Neural cell (in vitro differentiated cells): ENCODE measurements at regions not wholly inside any gene's neighbourhood (a gene's known extent, or its start where the extent isn't known, plus 50 kb on each side); places are given as distances from the start of the nearest gene placed in this dataset.

Experiments used
- H2AFZ ChIP-seq: fragments of 200-600, 300-800 bp; sonication (generic), shearing (Covaris generic); 2 replicates; pipeline ENCODE4 v1.6.0; 2014; ENCODE audit warnings: low read depth, mild to moderate bottlenecking, antibody characterized with exemption, low read length, moderate library complexity
- H3F3A ChIP-seq: fragments of 200-600 bp; shearing (Covaris generic); 2 replicates; pipeline ENCODE4 v1.6.1; 2016; ENCODE audit warnings: mild to moderate bottlenecking, moderate library complexity, mixed read lengths, antibody characterized with exemption, low read length; ENCODE audit not compliant: insufficient read depth, poor library complexity, severe bottlenecking
- H3K27ac ChIP-seq: fragments of 200-600, 300-800 bp; sonication (generic), shearing (Covaris generic); 2 replicates; pipeline ENCODE4 v1.5.1; 2014; ENCODE audit warnings: mild to moderate bottlenecking, low read length, moderate library complexity
- H3K27me3 ChIP-seq: fragments of 300-800, 200-600 bp; sonication (generic), shearing (Covaris generic); 2 replicates; pipeline ENCODE4 v1.6.0; 2014; ENCODE audit warnings: mild to moderate bottlenecking, low read depth, low read length, moderate library complexity; ENCODE audit not compliant: insufficient read depth
- H3K36me3 ChIP-seq: fragments of 300-800, 200-600 bp; sonication (generic), shearing (Covaris generic); 2 replicates; pipeline ENCODE4 v1.5.1; 2014; ENCODE audit warnings: mild to moderate bottlenecking, antibody characterized with exemption, low read length, moderate library complexity; ENCODE audit not compliant: insufficient read depth
- H3K4me2 ChIP-seq: fragments of 300-800, 200-600 bp; sonication (generic), shearing (Covaris generic); 2 replicates; pipeline ENCODE4 v1.6.0; 2014; ENCODE audit warnings: mild to moderate bottlenecking, low read length
- H3K4me3 ChIP-seq: fragments of 300-800, 200-600 bp; sonication (generic), shearing (Covaris generic); 2 replicates; pipeline ENCODE4 v1.5.1; 2014; ENCODE audit warnings: mild to moderate bottlenecking, low read length, moderate library complexity
- H3K79me2 ChIP-seq: fragments of 200-600 bp; shearing (Covaris generic); replicated peaks from 2 replicates; pipeline ENCODE4 v1.6.0; 2014; ENCODE audit warnings: mild to moderate bottlenecking, low read length, moderate library complexity; ENCODE audit not compliant: insufficient read depth
- H3K9ac ChIP-seq: fragments of 300-800, 200-600 bp; sonication (generic), shearing (Covaris generic); 2 replicates; pipeline ENCODE4 v1.6.1; 2016; ENCODE audit warnings: mild to moderate bottlenecking, low read length, mixed read lengths
- H3K9me2 ChIP-seq: fragments of 200-600 bp; shearing (Covaris generic); 2 replicates; pipeline ENCODE4 v1.6.1; 2016; ENCODE audit warnings: mild to moderate bottlenecking, low read length, mixed read lengths; ENCODE audit not compliant: insufficient read depth
- H3K9me3 ChIP-seq: fragments of 200-600, 300-800 bp; sonication (generic), shearing (Covaris generic); 2 replicates; pipeline ENCODE4 v1.6.1; 2016; ENCODE audit warnings: mild to moderate bottlenecking, mixed run types, low read length, moderate library complexity, mixed read lengths
- H4K20me1 ChIP-seq: fragments of 200-600 bp; shearing (Covaris generic); 2 replicates; pipeline ENCODE4 v1.6.1; 2016; ENCODE audit warnings: mild to moderate bottlenecking, mixed run types; ENCODE audit not compliant: insufficient read depth
- CTCF ChIP-seq: fragments of 450-650 bp; IDR thresholded peaks from 2 replicates; pipeline ENCODE4 v1.5.1; 2014; ENCODE audit warnings: antibody characterized with exemption, mild to moderate bottlenecking, moderate library complexity; ENCODE audit not compliant: poor library complexity, severe bottlenecking
- EP300 ChIP-seq: fragments of 450-650 bp; conservative IDR thresholded peaks from 2 replicates; pipeline ENCODE4 v1.6.1; 2014; ENCODE audit warnings: antibody characterized with exemption, mild to moderate bottlenecking, moderate library complexity; ENCODE audit not compliant: poor library complexity, severe bottlenecking
- EZH2 ChIP-seq: fragments of 200-600, 300-800 bp; shearing (Covaris generic), sonication (generic); IDR thresholded peaks from 2 replicates; pipeline ENCODE4 v1.6.1; 2014; ENCODE audit warnings: antibody characterized with exemption, low read length, borderline replicate concordance, mild to moderate bottlenecking; ENCODE audit not compliant: insufficient read depth, poor library complexity, severe bottlenecking
- MXI1 ChIP-seq: fragments of 450-650 bp; conservative IDR thresholded peaks from 2 replicates; pipeline ENCODE4 v1.6.1; 2014; ENCODE audit warnings: antibody characterized with exemption, mild to moderate bottlenecking; ENCODE audit not compliant: poor library complexity, severe bottlenecking
- POLR2AphosphoS5 ChIP-seq: IDR thresholded peaks from 2 replicates; pipeline ENCODE4 v1.6.1; 2012
- RAD21 ChIP-seq: fragments of 450-650 bp; conservative IDR thresholded peaks from 2 replicates; pipeline ENCODE4 v1.6.1; 2014; ENCODE audit warnings: antibody characterized with exemption, mild to moderate bottlenecking, moderate library complexity
- SMC3 ChIP-seq: fragments of 450-650 bp; conservative IDR thresholded peaks from 2 replicates; pipeline ENCODE4 v1.6.1; 2014; ENCODE audit warnings: antibody characterized with exemption, mild to moderate bottlenecking, moderate library complexity; ENCODE audit not compliant: poor library complexity
- TAF1 ChIP-seq: IDR thresholded peaks from 2 replicates; pipeline ENCODE4 v1.6.1; 2012; ENCODE audit warnings: low read depth
- TF ChIP-seq, protein P1 (sequence below): IDR thresholded peaks from 2 replicates; pipeline ENCODE4 v1.6.1; 2012; ENCODE audit warnings: borderline replicate concordance

GRCh38 chr10:78727251-78727650 lies 341.5 kb upstream of the ZMIZ1 start:
- no peaks in the 10 kb centered on the region for H3F3A ChIP-seq
- no peaks in the 10 kb centered on the region for H3K9me3 ChIP-seq
- TF ChIP-seq EP300 (no peak), SMC3 (no peak), EZH2 (no peak), TAF1 (no peak), RAD21 (no peak), CTCF (no peak), MXI1 (no peak), POLR2AphosphoS5 (no peak)
- TF ChIP-seq, protein P1, sequence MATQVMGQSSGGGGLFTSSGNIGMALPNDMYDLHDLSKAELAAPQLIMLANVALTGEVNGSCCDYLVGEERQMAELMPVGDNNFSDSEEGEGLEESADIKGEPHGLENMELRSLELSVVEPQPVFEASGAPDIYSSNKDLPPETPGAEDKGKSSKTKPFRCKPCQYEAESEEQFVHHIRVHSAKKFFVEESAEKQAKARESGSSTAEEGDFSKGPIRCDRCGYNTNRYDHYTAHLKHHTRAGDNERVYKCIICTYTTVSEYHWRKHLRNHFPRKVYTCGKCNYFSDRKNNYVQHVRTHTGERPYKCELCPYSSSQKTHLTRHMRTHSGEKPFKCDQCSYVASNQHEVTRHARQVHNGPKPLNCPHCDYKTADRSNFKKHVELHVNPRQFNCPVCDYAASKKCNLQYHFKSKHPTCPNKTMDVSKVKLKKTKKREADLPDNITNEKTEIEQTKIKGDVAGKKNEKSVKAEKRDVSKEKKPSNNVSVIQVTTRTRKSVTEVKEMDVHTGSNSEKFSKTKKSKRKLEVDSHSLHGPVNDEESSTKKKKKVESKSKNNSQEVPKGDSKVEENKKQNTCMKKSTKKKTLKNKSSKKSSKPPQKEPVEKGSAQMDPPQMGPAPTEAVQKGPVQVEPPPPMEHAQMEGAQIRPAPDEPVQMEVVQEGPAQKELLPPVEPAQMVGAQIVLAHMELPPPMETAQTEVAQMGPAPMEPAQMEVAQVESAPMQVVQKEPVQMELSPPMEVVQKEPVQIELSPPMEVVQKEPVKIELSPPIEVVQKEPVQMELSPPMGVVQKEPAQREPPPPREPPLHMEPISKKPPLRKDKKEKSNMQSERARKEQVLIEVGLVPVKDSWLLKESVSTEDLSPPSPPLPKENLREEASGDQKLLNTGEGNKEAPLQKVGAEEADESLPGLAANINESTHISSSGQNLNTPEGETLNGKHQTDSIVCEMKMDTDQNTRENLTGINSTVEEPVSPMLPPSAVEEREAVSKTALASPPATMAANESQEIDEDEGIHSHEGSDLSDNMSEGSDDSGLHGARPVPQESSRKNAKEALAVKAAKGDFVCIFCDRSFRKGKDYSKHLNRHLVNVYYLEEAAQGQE, result no peak
- no peak overlapping the region for H3K9ac ChIP-seq
- no peaks in the 10 kb centered on the region for H3K27me3 ChIP-seq
- no peak overlapping the region for H3K27ac ChIP-seq
- H3K36me3 ChIP-seq, result no peaks in the 10 kb centered on the region
- H3K79me2 ChIP-seq, result no peaks in the 10 kb centered on the region
- H3K9me2 ChIP-seq, result no peaks in the 10 kb centered on the region
- H3K4me3 ChIP-seq, result no peak overlapping the region
- H4K20me1 ChIP-seq, result no peaks in the 10 kb centered on the region
- no peak overlapping the region for H2AFZ ChIP-seq
- H3K4me2 ChIP-seq, result no peak overlapping the region

DNA sequence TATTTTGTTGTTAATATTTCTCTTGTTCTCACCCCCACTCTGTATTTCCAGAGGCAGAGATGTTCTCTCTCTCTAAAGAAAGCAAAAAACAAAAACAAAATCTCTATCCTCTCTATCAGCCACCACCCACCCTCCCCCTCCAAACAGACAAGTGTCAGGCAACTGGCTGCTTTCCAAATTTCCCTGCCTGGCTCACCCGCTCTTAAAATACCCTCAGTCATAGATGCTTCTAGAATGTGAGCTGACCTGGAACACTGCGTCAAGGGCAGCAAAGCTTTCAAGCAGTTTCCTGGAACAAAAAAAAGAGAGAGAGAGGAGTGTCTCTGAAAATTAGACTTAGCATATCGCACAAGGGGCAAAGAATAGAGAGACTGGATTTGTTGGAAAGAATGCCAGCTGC lies 341.0 kb upstream of the ZMIZ1 start:
- Histone ChIP-seq H3K27ac (no peak overlapping the region), H3K36me3 (no peaks in the 10 kb centered on the region), H3K9ac (no peak overlapping the region), H3K79me2 (no peaks in the 10 kb centered on the region), H2AFZ (no peak overlapping the region), H3K9me3 (no peaks in the 10 kb centered on the region), H4K20me1 (no peaks in the 10 kb centered on the region), H3F3A (no peaks in the 10 kb centered on the region), H3K27me3 (no peaks in the 10 kb centered on the region), H3K4me2 (no peak overlapping the region), H3K4me3 (no peak overlapping the region), H3K9me2 (no peaks in the 10 kb centered on the region)
- TF ChIP-seq EP300 (no peak), POLR2AphosphoS5 (no peak), RAD21 (no peak), MXI1 (no peak), CTCF (no peak), TAF1 (no peak), EZH2 (no peak), SMC3 (no peak)
- TF ChIP-seq, protein P1, result no peak
